Fibroblast of pulmonary artery (primary cell): ENCODE measurements at regions not wholly inside any gene's neighbourhood (a gene's known extent, or its start where the extent isn't known, plus 50 kb on each side); places are given as distances from the start of the nearest gene placed in this dataset.

Experiments used
- DNase-seq: peaks from one replicate; pipeline ENCODE4 v3.0.0-alpha.2; 2010; ENCODE audit warnings: low read depth
- H3K4me3 ChIP-seq: replicated peaks from 2 replicates; pipeline ENCODE4 v1.5.1; 2011; ENCODE audit warnings: low read depth, mild to moderate bottlenecking, control low read depth, low read length, moderate library complexity
- TF ChIP-seq, protein P1 (sequence below): IDR thresholded peaks from 2 replicates; pipeline ENCODE4 v1.5.1; 2011; ENCODE audit warnings: mild to moderate bottlenecking, control low read depth, low read length, inconsistent platforms; ENCODE audit errors: missing control alignments

DNA sequence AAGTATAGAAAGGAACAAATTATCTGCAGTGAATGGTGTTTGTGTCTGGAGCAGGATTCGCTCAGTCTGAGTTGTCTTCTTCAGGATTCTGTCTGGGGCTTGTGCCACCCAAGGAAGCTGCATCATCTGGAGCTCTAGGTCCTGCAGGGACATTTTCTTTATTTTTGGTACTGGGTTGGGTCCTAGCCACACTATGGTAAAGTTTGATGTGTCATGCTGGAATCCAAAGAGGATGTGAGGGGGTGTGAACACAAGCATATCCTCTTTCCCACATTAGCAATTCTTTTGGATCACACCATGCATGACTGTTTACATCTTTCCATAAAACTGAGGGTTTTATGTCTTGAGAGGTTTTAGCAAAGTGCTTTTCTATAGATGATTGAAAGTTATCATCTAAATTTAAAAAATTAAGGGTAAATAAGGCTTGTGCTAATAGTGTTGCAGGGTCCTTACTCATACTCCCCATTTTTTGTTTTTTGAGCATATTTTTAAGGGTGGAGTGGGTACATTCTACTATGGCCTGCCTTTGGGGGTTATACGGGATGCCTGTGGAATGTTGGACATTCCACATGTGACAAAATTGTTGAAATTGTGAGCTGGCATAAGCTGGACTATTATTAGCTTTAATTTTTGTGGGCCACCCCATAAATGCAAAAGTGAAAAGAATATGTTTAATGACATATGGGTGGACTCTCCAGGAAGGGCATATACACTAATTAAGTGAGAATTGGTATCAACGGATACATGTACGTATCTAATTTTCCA, 152.0 kb upstream of the HMCN1 start:
- TF ChIP-seq, protein P1, sequence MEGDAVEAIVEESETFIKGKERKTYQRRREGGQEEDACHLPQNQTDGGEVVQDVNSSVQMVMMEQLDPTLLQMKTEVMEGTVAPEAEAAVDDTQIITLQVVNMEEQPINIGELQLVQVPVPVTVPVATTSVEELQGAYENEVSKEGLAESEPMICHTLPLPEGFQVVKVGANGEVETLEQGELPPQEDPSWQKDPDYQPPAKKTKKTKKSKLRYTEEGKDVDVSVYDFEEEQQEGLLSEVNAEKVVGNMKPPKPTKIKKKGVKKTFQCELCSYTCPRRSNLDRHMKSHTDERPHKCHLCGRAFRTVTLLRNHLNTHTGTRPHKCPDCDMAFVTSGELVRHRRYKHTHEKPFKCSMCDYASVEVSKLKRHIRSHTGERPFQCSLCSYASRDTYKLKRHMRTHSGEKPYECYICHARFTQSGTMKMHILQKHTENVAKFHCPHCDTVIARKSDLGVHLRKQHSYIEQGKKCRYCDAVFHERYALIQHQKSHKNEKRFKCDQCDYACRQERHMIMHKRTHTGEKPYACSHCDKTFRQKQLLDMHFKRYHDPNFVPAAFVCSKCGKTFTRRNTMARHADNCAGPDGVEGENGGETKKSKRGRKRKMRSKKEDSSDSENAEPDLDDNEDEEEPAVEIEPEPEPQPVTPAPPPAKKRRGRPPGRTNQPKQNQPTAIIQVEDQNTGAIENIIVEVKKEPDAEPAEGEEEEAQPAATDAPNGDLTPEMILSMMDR = no peak
- no peak for DNase-seq
- no peak overlapping the region for H3K4me3 ChIP-seq

DNA sequence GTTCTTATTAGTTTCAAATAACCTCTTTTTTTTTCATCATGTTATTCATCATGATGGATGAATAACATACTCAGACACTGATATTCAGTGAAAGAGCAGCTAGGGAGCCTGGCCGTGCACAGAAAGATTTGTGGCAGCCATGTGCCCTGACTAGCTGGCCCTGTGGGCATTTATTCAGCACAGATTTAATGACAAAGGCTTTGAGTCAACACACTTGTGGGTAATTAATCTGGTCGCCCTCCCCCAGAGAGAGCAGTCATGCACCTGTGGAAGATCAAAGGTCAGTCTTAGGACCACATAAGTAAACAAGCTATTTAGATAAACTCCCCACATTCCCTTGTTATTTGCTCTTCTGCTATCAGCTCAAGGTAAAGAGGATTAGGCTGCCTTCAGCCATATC, 153.2 kb upstream of the HMCN1 start:
- TF ChIP-seq, protein P1 = no peak
- no peak overlapping the region for H3K4me3 ChIP-seq
- DNase-seq = no peak

DNA sequence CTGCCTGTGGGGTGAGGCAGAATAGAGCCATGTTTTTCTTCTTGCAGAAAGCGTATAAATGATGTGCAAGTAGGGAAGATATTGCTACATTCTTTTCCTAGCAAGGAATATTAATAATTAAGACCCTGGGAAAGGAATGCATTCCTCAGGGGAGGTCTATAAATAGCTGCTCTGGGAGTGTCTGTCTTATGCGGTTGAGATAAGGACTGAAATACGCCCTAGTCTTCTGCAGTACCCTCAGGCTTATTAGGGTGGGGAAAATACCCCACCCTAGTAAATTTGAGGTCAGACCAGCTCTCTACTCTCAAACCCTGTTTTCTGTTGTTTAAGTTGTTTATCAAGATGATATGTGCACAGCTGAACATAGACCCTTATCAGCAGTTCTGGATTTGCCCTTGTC, 155.9 kb upstream of the HMCN1 start:
- TF ChIP-seq, protein P1 = no peak
- no peak for DNase-seq
- H3K4me3 ChIP-seq = no peak overlapping the region

DNA sequence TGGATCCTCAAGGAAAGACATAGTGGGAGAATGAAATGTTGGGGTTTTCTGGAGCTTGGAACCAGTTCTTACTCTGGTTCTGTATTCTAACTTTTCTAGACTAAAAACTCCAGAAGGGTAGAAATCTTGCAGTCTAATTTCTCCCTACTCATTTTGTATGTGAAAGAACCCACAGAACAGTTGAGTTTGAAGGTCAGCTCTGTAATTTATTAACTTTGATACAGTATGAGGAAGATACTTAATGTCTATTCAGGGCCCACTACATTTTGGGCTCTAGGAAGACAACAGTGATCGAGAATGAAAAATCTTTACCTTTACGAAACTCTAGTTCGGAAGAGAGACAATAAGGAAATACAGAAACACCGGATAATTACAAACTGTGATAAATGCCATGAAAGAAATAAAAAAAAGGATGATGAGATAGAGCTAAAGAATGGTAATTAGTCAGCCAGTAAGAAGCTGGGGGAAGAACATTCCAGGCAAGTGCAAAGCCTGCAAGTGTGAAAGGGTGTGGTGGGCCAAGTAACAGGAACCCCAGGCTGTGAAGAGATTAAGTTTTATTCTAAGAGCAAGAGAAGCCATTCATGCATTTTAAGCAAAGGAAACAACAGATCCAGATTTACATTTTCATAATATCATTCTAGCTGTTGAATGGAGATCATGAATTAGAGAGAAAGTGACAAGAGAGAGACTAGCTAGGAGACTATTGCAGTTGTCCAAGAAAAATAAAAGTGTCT, 159.9 kb upstream of the HMCN1 start:
- TF ChIP-seq, protein P1 = no peak
- no peak overlapping the region for H3K4me3 ChIP-seq
- no peak for DNase-seq

DNA sequence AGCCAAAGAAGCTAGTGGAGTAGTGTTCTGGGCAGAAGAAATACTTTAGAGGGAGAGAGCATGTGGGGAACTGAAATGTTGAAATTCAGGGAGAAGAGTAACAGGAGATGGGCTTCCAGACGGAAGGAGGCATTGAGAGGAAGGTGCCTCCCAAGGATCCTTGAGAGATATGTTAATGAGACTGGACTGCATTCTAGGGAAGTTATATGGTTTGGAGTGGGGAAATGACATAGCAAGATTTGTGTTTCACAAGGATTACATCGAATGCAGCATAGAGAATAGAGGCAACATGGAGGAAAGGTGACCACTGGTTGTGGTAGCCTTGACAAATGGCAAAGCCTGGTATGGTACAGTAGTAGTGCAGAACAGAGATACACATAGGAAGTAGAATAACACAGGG, 160.5 kb upstream of the HMCN1 start:
- TF ChIP-seq, protein P1 = no peak
- DNase-seq = no peak
- H3K4me3 ChIP-seq = no peak overlapping the region

- TF ChIP-seq, protein P1 = no peak
- H3K4me3 ChIP-seq = no peak overlapping the region
- DNase-seq = no peak
Observed at GRCh38 chr1:185573162-185573561, 161.0 kb upstream of the HMCN1 start.
